ENCODE measurements at regions not wholly inside any gene's neighbourhood (a gene's known extent, or its start where the extent isn't known, plus 50 kb on each side); places are given as distances from the start of the nearest gene placed in this dataset.

DNA sequence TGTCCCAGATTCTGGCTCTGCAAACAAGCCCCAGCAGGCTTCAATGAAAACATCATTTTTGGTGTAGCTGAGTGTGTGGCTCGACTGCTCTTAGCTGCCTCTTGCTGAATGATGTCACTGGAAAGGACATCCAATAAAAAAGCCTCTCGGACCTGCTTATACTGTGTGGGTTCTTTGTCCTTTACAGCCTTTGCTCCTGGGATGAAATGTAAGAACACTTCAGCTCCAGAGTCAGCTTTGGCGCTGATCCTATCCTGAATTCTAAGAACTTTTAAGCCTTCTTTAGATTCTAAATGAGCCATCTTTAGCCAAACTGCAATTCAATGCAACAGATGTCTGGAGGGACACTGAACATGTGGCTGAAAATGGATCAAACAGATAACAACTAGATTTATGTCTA, 404.6 kb upstream of the C9orf72 start:
- TF ChIP-seq, protein P1, sequence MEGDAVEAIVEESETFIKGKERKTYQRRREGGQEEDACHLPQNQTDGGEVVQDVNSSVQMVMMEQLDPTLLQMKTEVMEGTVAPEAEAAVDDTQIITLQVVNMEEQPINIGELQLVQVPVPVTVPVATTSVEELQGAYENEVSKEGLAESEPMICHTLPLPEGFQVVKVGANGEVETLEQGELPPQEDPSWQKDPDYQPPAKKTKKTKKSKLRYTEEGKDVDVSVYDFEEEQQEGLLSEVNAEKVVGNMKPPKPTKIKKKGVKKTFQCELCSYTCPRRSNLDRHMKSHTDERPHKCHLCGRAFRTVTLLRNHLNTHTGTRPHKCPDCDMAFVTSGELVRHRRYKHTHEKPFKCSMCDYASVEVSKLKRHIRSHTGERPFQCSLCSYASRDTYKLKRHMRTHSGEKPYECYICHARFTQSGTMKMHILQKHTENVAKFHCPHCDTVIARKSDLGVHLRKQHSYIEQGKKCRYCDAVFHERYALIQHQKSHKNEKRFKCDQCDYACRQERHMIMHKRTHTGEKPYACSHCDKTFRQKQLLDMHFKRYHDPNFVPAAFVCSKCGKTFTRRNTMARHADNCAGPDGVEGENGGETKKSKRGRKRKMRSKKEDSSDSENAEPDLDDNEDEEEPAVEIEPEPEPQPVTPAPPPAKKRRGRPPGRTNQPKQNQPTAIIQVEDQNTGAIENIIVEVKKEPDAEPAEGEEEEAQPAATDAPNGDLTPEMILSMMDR (IDR thresholded peaks at IDR 0.05), result no peak
- TF ChIP-seq POLR2A (IDR thresholded peaks at IDR 0.05), result no peak
